ENCODE measurements at regions not wholly inside any gene's neighbourhood (a gene's known extent, or its start where the extent isn't known, plus 50 kb on each side); places are given as distances from the start of the nearest gene placed in this dataset.

DNA sequence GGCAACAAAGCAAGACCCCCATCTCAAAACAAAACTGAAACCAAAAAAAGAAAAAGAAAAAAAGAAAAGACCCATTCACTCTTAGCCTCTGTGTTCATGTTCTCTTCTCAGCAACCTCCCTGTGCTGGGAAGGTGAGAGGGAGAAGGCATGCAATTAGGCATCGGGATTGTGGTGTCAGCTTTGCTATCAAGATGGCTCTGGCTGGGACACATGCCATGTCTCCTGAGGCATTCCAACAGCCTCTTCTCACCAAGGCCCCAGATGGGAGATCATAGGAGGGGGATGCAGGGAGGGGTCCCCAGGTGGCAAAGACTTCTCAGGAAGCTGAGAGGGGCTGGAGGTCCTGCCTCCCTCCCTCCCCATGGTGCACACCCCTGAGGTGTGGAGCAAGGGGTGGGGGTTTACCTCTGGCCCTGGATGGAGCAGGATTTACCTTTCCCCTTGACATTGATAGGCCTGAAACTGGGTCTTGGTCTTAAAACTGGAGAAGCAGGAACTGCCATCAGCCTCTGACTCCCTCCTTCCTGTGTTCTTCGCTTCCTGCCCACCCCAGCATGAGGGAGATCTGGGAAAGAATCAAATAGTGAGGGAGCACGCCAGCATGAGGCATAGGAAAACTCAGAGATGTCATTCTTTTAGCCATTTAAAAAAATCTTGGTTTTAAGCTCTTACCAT lies 96.2 kb upstream of the DUSP5 start (continued):
- no peak for TF ChIP-seq SP1 (IDR thresholded peaks at IDR 0.05; ENCODE audit: low read depth, low read length)
- TF ChIP-seq SREBF1 (IDR thresholded peaks at IDR 0.05; ENCODE audit: low read length), result no peak
- TF ChIP-seq SUPT20H (IDR thresholded peaks at IDR 0.05; ENCODE audit: borderline replicate concordance, control insufficient read depth, low read depth, low read length), result no peak
- TF ChIP-seq EED (IDR thresholded peaks at IDR 0.05; ENCODE audit: low read depth), result no peak
- no peak for TF ChIP-seq MXI1 (IDR thresholded peaks at IDR 0.05; ENCODE audit: low read depth, low read length)
- TF ChIP-seq POU2F2 (IDR thresholded peaks at IDR 0.05; ENCODE audit: borderline replicate concordance, low read depth, low read length), result no peak

DNA sequence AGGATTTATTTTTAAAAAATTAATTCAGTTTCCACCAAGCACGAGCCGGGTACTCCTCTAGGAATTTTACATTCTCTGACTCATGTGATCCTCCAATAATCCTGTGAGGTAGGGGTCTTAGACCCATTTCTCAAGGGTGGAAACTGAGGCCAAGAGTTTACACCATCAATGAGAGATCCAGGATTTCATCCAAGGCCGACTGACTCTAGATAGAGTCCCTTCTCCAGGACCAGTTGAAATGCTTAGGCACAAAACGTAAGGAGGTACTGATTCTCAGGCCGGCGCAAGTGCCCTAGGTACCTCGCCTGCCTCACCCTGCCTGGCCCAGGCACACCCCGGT lies 95.7 kb upstream of the DUSP5 start:
- peaks cover 3% of the 10 kb centered on the region; the same call in 1 of the 2 replicates for H3K4me1 ChIP-seq (ENCODE audit: control insufficient read depth, insufficient read depth, low read length)
- no peak for DNase-seq (ENCODE audit: low read depth, low spot score)
- H3K36me3 ChIP-seq (ENCODE audit: control insufficient read depth in 2 of 2, insufficient read depth in 2 of 2, low read length in 1 of 2), result no peaks in the 10 kb centered on the region
- no peak overlapping the region for H3K4me3 ChIP-seq
- TF ChIP-seq RAD51 (IDR thresholded peaks at IDR 0.05) (no peak), MYB (IDR thresholded peaks at IDR 0.05; ENCODE audit: borderline replicate concordance, low read depth, low read length) (no peak), POLR2A (IDR thresholded peaks at IDR 0.05; ENCODE audit: low read depth, low read length) (no peak)
- in situ Hi-C loops (cut with MboI), result no loop called here
- peak; percentile 13 for FAIRE-seq
- H2AFZ ChIP-seq (ENCODE audit: control insufficient read depth, low read depth, low read length), result no peak overlapping the region
- ChIA-PET RAD21 (ENCODE audit: unreplicated experiment) (interaction anchor here (2.2 kb wide), 1 partner anchor 11 kb away, joined by 8 read pairs; no protein-coding TSS in a partner anchor), CTCF (interaction anchor here (0.9 to 2.9 kb wide), 3 partner anchors 9 to 48 kb away, joined by 3 to 8 read pairs (median 4); no protein-coding TSS in a partner anchor), SMC1A (ENCODE audit: uncharacterized antibody, unreplicated experiment) (interaction anchor here (1.0 to 4.8 kb wide), 4 partner anchors 10 to 164 kb away, joined by 3 to 24 read pairs (median 8); no protein-coding TSS in a partner anchor), POLR2A (interaction anchor here (1.1 to 9.0 kb wide), 3 partner anchors 9 to 90 kb away, joined by 3 to 117 read pairs (median 3); no protein-coding TSS in a partner anchor)
- H3K4me2 ChIP-seq (ENCODE audit: control insufficient read depth, insufficient read depth), result no peak overlapping the region
- H3K27ac ChIP-seq (ENCODE audit: control insufficient read depth, insufficient read depth), result no peak overlapping the region
- H4K20me1 ChIP-seq (ENCODE audit: control insufficient read depth, insufficient read depth), result no peaks in the 10 kb centered on the region
- 85% methylated on average over 8 of the region's 8 CpGs for WGBS (ENCODE audit: insufficient coverage, insufficient replicate concordance, low lambda C conversion rate, missing lambda C conversion rate)
- BruUV-seq (replicated peaks), result no TSS peak
- no peaks in the 10 kb centered on the region for H3K9me3 ChIP-seq (replicated peaks; ENCODE audit: control insufficient read depth, insufficient read depth, low read length)
- no peaks in the 10 kb centered on the region for H3K27me3 ChIP-seq (replicated peaks in 1 of 2; ENCODE audit: control insufficient read depth in 2 of 2, insufficient read depth in 2 of 2, low read length in 1 of 2)
- intact Hi-C loops (cut with micrococcal nuclease; ENCODE audit: unreplicated experiment), result no loop called here
- no peak for ATAC-seq
- no peak overlapping the region for H3K9ac ChIP-seq (ENCODE audit: control insufficient read depth, insufficient read depth, low read length)
- no peaks in the 10 kb centered on the region for H3K79me2 ChIP-seq (ENCODE audit: control insufficient read depth, insufficient read depth, low read length)
